Muscle layer of duodenum (tissue), 2 donors: ENCODE measurements at regions not wholly inside any gene's neighbourhood (a gene's known extent, or its start where the extent isn't known, plus 50 kb on each side); places are given as distances from the start of the nearest gene placed in this dataset.

Experiments
- H3K27ac ChIP-seq: one replicate; pipeline ENCODE4 v1.7.0; 2013; ENCODE audit warnings: mild to moderate bottlenecking, low read length
- H3K27me3 ChIP-seq: one replicate; pipeline ENCODE4 v1.7.0; 2013; ENCODE audit warnings: low read depth, mild to moderate bottlenecking, control low read depth, low read length
- H3K36me3 ChIP-seq, 2 donors: one replicate each; pipeline ENCODE4 v1.7.0; 2013; ENCODE audit warnings: low read length in 2 of 2, control low read depth in 1 of 2, mild to moderate bottlenecking in 1 of 2; ENCODE audit not compliant: insufficient read depth in 2 of 2, control insufficient read depth in 1 of 2
- H3K4me1 ChIP-seq, 2 donors: one replicate each; pipeline ENCODE4 v1.7.0; 2013; ENCODE audit warnings: low read length in 2 of 2, mild to moderate bottlenecking in 2 of 2, control low read depth in 1 of 2, moderate library complexity in 1 of 2; ENCODE audit not compliant: insufficient read depth in 2 of 2, control insufficient read depth in 1 of 2
- H3K4me3 ChIP-seq, 2 donors: one replicate each; pipeline ENCODE4 v1.7.0; 2013; ENCODE audit warnings: low read length in 2 of 2, low read depth in 1 of 2, mild to moderate bottlenecking in 1 of 2
- H3K9me3 ChIP-seq, 2 donors: one replicate each; pipeline ENCODE4 v1.7.0; 2013; ENCODE audit warnings: low read length in 2 of 2, control low read depth in 1 of 2, mild to moderate bottlenecking in 1 of 2; ENCODE audit not compliant: control insufficient read depth in 1 of 2
- donor health status: healthy.

DNA sequence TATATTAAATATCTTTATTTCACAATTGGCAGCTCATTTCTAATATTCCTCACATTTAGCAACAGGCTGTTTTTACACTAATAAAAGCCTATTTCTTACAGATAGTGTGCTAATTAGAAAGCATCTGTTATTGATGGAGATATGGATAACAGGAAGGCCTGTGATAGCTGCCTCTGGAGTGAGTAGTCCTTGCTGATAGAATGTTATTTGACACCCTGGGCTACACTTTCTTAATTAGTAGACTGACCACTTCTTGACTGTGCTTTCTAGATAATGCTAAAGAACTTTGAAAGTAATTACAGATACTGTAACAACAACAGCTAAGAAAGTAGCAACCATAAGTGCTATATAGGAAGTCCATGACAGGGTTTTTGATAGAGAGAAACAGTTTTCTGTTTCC is 554.3 kb downstream of the DIAPH3 start:
- no peak overlapping the region for H3K4me3 ChIP-seq

More for the DNA sequence above, 554.3 kb downstream of the DIAPH3 start:
- Histone ChIP-seq H3K27me3 (no peaks in the 10 kb centered on the region), H3K9me3 (no peaks in the 10 kb centered on the region), H3K4me1 (no peaks in the 10 kb centered on the region), H3K27ac (no peak overlapping the region), H3K36me3 (no peaks in the 10 kb centered on the region)
